ENCODE measurements at regions not wholly inside any gene's neighbourhood (a gene's known extent, or its start where the extent isn't known, plus 50 kb on each side); places are given as distances from the start of the nearest gene placed in this dataset.

DNA sequence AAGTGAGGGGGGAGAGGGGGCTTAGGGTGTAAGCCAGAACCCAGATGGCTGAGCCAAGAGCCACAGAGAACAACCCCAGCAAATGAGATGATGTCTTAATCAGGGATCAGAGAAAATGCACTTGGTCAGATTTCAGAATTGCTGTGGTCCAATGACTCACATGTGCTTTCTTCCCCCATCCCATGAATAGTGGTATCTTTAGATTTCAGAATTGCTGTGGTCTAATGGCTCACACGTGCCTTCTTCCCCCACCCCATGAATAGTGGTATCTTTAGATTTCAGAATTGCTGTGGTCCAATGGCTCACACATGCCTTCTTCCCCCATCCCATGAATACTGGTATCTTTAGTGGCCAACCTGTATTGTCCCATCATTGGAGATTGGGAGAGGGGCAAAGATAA lies 59.9 kb downstream of the IRX2 start:
- TF ChIP-seq POLR2AphosphoS5 (IDR thresholded peaks at IDR 0.05) (no peak), EP300 (conservative IDR thresholded peaks at IDR 0.05; ENCODE audit: poor library complexity, severe bottlenecking) (no peak), EZH2 (IDR thresholded peaks at IDR 0.05; ENCODE audit: borderline replicate concordance, insufficient read depth, low read length, poor library complexity, severe bottlenecking) (no peak), TAF1 (IDR thresholded peaks at IDR 0.05; ENCODE audit: low read depth) (no peak), RAD21 (conservative IDR thresholded peaks at IDR 0.05) (no peak), MXI1 (conservative IDR thresholded peaks at IDR 0.05; ENCODE audit: poor library complexity, severe bottlenecking) (no peak), SMC3 (conservative IDR thresholded peaks at IDR 0.05; ENCODE audit: poor library complexity) (no peak)
- TF ChIP-seq, protein P1, sequence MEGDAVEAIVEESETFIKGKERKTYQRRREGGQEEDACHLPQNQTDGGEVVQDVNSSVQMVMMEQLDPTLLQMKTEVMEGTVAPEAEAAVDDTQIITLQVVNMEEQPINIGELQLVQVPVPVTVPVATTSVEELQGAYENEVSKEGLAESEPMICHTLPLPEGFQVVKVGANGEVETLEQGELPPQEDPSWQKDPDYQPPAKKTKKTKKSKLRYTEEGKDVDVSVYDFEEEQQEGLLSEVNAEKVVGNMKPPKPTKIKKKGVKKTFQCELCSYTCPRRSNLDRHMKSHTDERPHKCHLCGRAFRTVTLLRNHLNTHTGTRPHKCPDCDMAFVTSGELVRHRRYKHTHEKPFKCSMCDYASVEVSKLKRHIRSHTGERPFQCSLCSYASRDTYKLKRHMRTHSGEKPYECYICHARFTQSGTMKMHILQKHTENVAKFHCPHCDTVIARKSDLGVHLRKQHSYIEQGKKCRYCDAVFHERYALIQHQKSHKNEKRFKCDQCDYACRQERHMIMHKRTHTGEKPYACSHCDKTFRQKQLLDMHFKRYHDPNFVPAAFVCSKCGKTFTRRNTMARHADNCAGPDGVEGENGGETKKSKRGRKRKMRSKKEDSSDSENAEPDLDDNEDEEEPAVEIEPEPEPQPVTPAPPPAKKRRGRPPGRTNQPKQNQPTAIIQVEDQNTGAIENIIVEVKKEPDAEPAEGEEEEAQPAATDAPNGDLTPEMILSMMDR (IDR thresholded peaks at IDR 0.05; ENCODE audit: poor library complexity, severe bottlenecking) = no peak
- TF ChIP-seq, protein P2, sequence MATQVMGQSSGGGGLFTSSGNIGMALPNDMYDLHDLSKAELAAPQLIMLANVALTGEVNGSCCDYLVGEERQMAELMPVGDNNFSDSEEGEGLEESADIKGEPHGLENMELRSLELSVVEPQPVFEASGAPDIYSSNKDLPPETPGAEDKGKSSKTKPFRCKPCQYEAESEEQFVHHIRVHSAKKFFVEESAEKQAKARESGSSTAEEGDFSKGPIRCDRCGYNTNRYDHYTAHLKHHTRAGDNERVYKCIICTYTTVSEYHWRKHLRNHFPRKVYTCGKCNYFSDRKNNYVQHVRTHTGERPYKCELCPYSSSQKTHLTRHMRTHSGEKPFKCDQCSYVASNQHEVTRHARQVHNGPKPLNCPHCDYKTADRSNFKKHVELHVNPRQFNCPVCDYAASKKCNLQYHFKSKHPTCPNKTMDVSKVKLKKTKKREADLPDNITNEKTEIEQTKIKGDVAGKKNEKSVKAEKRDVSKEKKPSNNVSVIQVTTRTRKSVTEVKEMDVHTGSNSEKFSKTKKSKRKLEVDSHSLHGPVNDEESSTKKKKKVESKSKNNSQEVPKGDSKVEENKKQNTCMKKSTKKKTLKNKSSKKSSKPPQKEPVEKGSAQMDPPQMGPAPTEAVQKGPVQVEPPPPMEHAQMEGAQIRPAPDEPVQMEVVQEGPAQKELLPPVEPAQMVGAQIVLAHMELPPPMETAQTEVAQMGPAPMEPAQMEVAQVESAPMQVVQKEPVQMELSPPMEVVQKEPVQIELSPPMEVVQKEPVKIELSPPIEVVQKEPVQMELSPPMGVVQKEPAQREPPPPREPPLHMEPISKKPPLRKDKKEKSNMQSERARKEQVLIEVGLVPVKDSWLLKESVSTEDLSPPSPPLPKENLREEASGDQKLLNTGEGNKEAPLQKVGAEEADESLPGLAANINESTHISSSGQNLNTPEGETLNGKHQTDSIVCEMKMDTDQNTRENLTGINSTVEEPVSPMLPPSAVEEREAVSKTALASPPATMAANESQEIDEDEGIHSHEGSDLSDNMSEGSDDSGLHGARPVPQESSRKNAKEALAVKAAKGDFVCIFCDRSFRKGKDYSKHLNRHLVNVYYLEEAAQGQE (IDR thresholded peaks at IDR 0.05; ENCODE audit: borderline replicate concordance) = no peak

All from neural cell (in vitro differentiated cells).